WTC11 (cell line): ENCODE measurements at regions not wholly inside any gene's neighbourhood (a gene's known extent, or its start where the extent isn't known, plus 50 kb on each side); places are given as distances from the start of the nearest gene placed in this dataset.

Source experiments
- ATAC-seq: fragments of 200-7000 bp; cut with Tn5 transposase; 2 replicates; pipeline ENCODE4 v1.10.0; 2021; ENCODE audit warnings: mild to moderate bottlenecking, moderate library complexity
- CTCF ChIA-PET: fragments of 300-600 bp; sonication (Branson Sonifier 250); formaldehyde crosslinking; loops from one replicate; lab custom pipeline; 2021; ENCODE audit warnings: antibody characterized with exemption; lab: Charles Lee
- POLR2A ChIA-PET: fragments of 350-600 bp; sonication (Branson Sonifier 250); formaldehyde crosslinking; loops from one replicate; lab custom pipeline; 2021; ENCODE audit warnings: antibody characterized with exemption; lab: Charles Lee
- DNase-seq: peaks from one replicate; pipeline ENCODE4 v3.0.0; 2021; ENCODE audit warnings: low spot score
- H3K27ac Mint-ChIP-seq: 2 replicates; pipeline ENCODE4 v1.8.0; 2021; ENCODE audit warnings: mixed read lengths
- H3K27me3 Mint-ChIP-seq: 2 replicates; pipeline ENCODE4 v1.8.0; 2021; ENCODE audit warnings: low read depth, mild to moderate bottlenecking, moderate library complexity, mixed read lengths
- H3K36me3 Mint-ChIP-seq: 2 replicates; pipeline ENCODE4 v1.8.0; 2021; ENCODE audit warnings: mixed read lengths
- H3K4me1 Mint-ChIP-seq: 2 replicates; pipeline ENCODE4 v1.8.0; 2022; ENCODE audit warnings: mixed read lengths
- H3K4me3 Mint-ChIP-seq: 2 replicates; pipeline ENCODE4 v1.8.0; 2021; ENCODE audit warnings: mild to moderate bottlenecking, moderate library complexity, mixed read lengths
- H3K9me3 Mint-ChIP-seq: 2 replicates; pipeline ENCODE4 v1.8.0; 2021; ENCODE audit warnings: mixed read lengths
- CDX4 ChIP-seq: fragments of 250-450 bp; sonication (Bioruptor Pico); IDR thresholded peaks from 2 replicates; pipeline ENCODE4 v1.9.0; 2021; ENCODE audit warnings: moderate library complexity, mild to moderate bottlenecking, inconsistent platforms, borderline replicate concordance
- CTCF ChIP-seq: fragments of 200-600 bp; IDR thresholded peaks from 2 replicates; pipeline ENCODE4 v1.8.0; 2022; ENCODE audit warnings: antibody characterized with exemption
- E2F4 ChIP-seq: sonication (generic); formaldehyde crosslinking; IDR thresholded peaks from 2 replicates; pipeline ENCODE4 v1.8.1; 2022; ENCODE audit warnings: low read depth, mild to moderate bottlenecking, moderate library complexity, missing genetic modification reagents, borderline replicate concordance
- ESRRA ChIP-seq: sonication (generic); formaldehyde crosslinking; IDR thresholded peaks from 2 replicates; pipeline ENCODE4 v1.8.1; 2022; ENCODE audit warnings: mild to moderate bottlenecking, missing genetic modification reagents, borderline replicate concordance
- FOXJ3 ChIP-seq: sonication (generic); formaldehyde crosslinking; IDR thresholded peaks from 2 replicates; pipeline ENCODE4 v1.9.0; 2021; ENCODE audit warnings: missing genetic modification reagents, mild to moderate bottlenecking, borderline replicate concordance
- FOXP1 ChIP-seq: sonication (generic); formaldehyde crosslinking; IDR thresholded peaks from 2 replicates; pipeline ENCODE4 v1.8.0; 2022; ENCODE audit warnings: missing genetic modification reagents, mild to moderate bottlenecking, moderate library complexity, borderline replicate concordance
- HMGXB4 ChIP-seq: sonication (generic); formaldehyde crosslinking; IDR thresholded peaks from 2 replicates; pipeline ENCODE4 v1.8.1; 2023; ENCODE audit warnings: mild to moderate bottlenecking, moderate library complexity, missing genetic modification reagents
- JAZF1 ChIP-seq: fragments of 250-450 bp; sonication (Bioruptor Pico); IDR thresholded peaks from 2 replicates; pipeline ENCODE4 v1.9.0; 2021; ENCODE audit warnings: moderate library complexity, mild to moderate bottlenecking, inconsistent platforms
- KAT7 ChIP-seq: sonication (generic); formaldehyde crosslinking; IDR thresholded peaks from 2 replicates; pipeline ENCODE4 v1.8.1; 2023; ENCODE audit warnings: missing genetic modification reagents, mild to moderate bottlenecking, borderline replicate concordance
- MXD4 ChIP-seq: fragments of 250-450 bp; sonication (Bioruptor Pico); IDR thresholded peaks from 2 replicates; pipeline ENCODE4 v1.8.0; 2021; ENCODE audit warnings: mild to moderate bottlenecking, moderate library complexity, borderline replicate concordance
- NFYB ChIP-seq: sonication (generic); formaldehyde crosslinking; conservative IDR thresholded peaks from 2 replicates; pipeline ENCODE4 v1.8.0; 2022; ENCODE audit warnings: low read depth, missing genetic modification reagents
- NR3C1 ChIP-seq: sonication (generic); formaldehyde crosslinking; conservative IDR thresholded peaks from 2 replicates; pipeline ENCODE4 v1.8.1; 2023; ENCODE audit warnings: low read depth, mild to moderate bottlenecking, missing genetic modification reagents
- STAT6 ChIP-seq: sonication (generic); formaldehyde crosslinking; conservative IDR thresholded peaks from 2 replicates; pipeline ENCODE4 v1.8.1; 2023; ENCODE audit warnings: mild to moderate bottlenecking, low read depth, missing genetic modification reagents, moderate library complexity
- TEAD1 ChIP-seq: sonication (generic); formaldehyde crosslinking; IDR thresholded peaks from 2 replicates; pipeline ENCODE4 v1.8.0; 2022; ENCODE audit warnings: mild to moderate bottlenecking, missing genetic modification reagents
- ZBTB21 ChIP-seq: sonication (generic); formaldehyde crosslinking; IDR thresholded peaks from 2 replicates; pipeline ENCODE4 v1.8.1; 2023; ENCODE audit warnings: mild to moderate bottlenecking, missing genetic modification reagents, borderline replicate concordance
- ZBTB43 ChIP-seq: sonication (generic); formaldehyde crosslinking; IDR thresholded peaks from 2 replicates; pipeline ENCODE4 v1.8.1; 2023; ENCODE audit warnings: mild to moderate bottlenecking, missing genetic modification reagents
- ZNF138 ChIP-seq: sonication (generic); formaldehyde crosslinking; conservative IDR thresholded peaks from 2 replicates; pipeline ENCODE4 v1.8.1; 2022; ENCODE audit warnings: mild to moderate bottlenecking, moderate library complexity, missing genetic modification reagents
- ZNF263 ChIP-seq: sonication (generic); formaldehyde crosslinking; IDR thresholded peaks from 2 replicates; pipeline ENCODE4 v1.8.1; 2022; ENCODE audit warnings: low read depth, mild to moderate bottlenecking, moderate library complexity, missing genetic modification reagents
- ZNF317 ChIP-seq: sonication (generic); formaldehyde crosslinking; IDR thresholded peaks from 2 replicates; pipeline ENCODE4 v1.8.1; 2023; ENCODE audit warnings: low read depth, mild to moderate bottlenecking, moderate library complexity, missing genetic modification reagents, borderline replicate concordance
- ZNF416 ChIP-seq: fragments of 250-450 bp; sonication (Bioruptor Pico); IDR thresholded peaks from 2 replicates; pipeline ENCODE4 v1.9.0; 2021; ENCODE audit warnings: mild to moderate bottlenecking, inconsistent platforms
- ZNF425 ChIP-seq: fragments of 250-450 bp; sonication (Bioruptor Pico); conservative IDR thresholded peaks from 2 replicates; pipeline ENCODE4 v1.9.0; 2021; ENCODE audit warnings: mild to moderate bottlenecking
- ZNF671 ChIP-seq: fragments of 250-450 bp; sonication (Bioruptor Pico); IDR thresholded peaks from 2 replicates; pipeline ENCODE4 v1.8.0; 2021; ENCODE audit warnings: mild to moderate bottlenecking

GRCh38 chr5:136636001-136636400 lies 270.7 kb upstream of the TRPC7 start:
- H3K4me1 Mint-ChIP-seq, result no peaks in the 10 kb centered on the region
- no peak overlapping the region for H3K27ac Mint-ChIP-seq
- no peak for TF ChIP-seq HMGXB4 (CRISPR knock-in tag)
- TF ChIP-seq ZNF671 (CRISPR knock-in tag), result no peak
- TF ChIP-seq NFYB, result no peak
- TF ChIP-seq CDX4, result no peak
- no peak for TF ChIP-seq E2F4 (CRISPR knock-in tag)
- no peak for TF ChIP-seq ESRRA
- no peak for TF ChIP-seq ZNF317 (CRISPR knock-in tag)
- TF ChIP-seq ZNF263, result no peak
- no peak for TF ChIP-seq ZBTB21 (CRISPR knock-in tag)
- TF ChIP-seq NR3C1 (CRISPR knock-in tag), result no peak
- TF ChIP-seq TEAD1, result no peak
- no peak for TF ChIP-seq CTCF
- no peak for TF ChIP-seq STAT6
- no peak for TF ChIP-seq ZBTB43
- ChIA-PET CTCF (interaction anchor here (0.7 kb wide), 1 partner anchor 169 kb away, joined by 4 read pairs; no protein-coding TSS in a partner anchor), POLR2A (no interaction called here)
- DNase-seq (no peak), ATAC-seq (no peak)
- no peak overlapping the region for H3K4me3 Mint-ChIP-seq
- peaks cover 9% of the 10 kb centered on the region for H3K9me3 Mint-ChIP-seq
- H3K27me3 Mint-ChIP-seq, result no peaks in the 10 kb centered on the region
- H3K36me3 Mint-ChIP-seq, result 0 out of 2 replicates have a peak, but pooled peaks cover 2% of the 10 kb centered on the region

GRCh38 chr5:136631186-136631585 lies 265.8 kb upstream of the TRPC7 start:
- DNase-seq (no peak), ATAC-seq (no peak)
- Mint-ChIP-seq H3K27me3 (no peaks in the 10 kb centered on the region), H3K27ac (no peak overlapping the region), H3K9me3 (peaks cover 9% of the 10 kb centered on the region), H3K36me3 (0 out of 2 replicates have a peak, but pooled peaks cover 2% of the 10 kb centered on the region), H3K4me1 (peaks cover 26% of the 10 kb centered on the region), H3K4me3 (no peak overlapping the region)
- ChIA-PET POLR2A (no interaction called here), CTCF (no interaction called here)
- TF ChIP-seq KAT7 (no peak), FOXP1 (CRISPR knock-in tag) (no peak), ZNF425 (CRISPR knock-in tag) (no peak), FOXJ3 (CRISPR knock-in tag) (no peak), MXD4 (CRISPR knock-in tag) (no peak), ZNF138 (no peak), ZNF416 (CRISPR knock-in tag) (no peak), JAZF1 (no peak), STAT6 (no peak)
